HG02571 (cell line): ENCODE measurements at regions not wholly inside any gene's neighbourhood (a gene's known extent, or its start where the extent isn't known, plus 50 kb on each side); places are given as distances from the start of the nearest gene placed in this dataset.

Experiments
- ATAC-seq: cut with Tn5 transposase; IDR thresholded peaks from one replicate; pipeline ENCODE4 v1.9.1; 2021; ENCODE audit warnings: mild to moderate bottlenecking, moderate library complexity; ENCODE audit not compliant: unreplicated experiment

DNA sequence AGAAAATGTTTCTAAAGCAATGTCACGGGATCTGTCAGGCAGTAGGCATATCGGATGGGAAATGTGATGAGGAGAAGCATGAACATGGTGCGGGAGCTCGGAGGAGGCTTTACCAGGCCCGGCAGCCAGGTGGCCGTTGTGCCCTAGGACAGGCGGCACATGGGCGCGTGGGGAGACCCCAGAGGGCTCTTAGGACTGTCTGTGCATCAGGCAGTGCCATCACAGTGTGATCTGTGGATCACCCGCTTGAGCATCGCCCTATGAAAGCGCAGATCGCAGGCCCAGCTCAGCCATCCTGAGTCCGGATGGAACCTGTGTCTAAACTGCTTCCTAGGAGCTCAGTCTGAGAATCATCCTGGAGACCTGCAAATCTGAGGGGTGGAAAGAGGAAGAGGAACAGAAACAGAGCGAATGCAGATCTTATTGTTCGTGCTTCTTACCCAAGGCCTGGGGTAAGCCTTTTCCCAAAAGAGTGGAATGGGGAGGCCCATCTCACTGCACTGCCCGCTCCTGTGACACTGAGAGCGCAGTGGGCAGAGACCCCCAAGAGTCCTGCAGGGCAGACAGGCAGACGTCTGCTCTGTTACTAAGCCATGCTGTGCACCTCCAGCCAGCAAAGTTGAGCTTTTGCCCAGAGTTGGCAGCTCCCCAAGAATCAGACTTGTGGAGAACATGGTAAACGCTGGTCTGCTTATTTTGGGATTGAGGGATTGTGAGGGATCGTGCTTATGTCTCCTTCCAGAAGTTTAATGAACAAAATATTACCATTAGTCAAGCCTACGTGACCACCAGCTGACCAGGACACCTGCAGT, 251.0 kb downstream of the RHOU start:
- no peak for ATAC-seq

DNA sequence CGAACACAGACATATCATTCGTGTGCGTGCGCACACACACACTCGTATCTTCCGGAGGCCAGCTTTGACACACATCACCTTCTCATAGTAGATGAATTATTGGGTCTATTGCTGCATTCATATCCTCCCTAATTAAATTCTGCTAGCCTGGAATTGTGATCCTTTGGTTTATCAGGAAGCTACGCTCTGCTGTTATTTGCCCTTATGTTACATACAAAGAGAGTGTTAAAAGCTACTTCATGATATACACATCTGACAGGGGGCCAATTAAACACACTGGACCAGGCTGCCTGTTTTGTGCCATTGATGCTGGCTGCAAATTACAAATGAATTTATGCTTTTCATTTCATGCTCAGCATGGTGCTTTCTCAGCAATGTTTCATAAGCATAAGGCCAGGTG, 252.0 kb downstream of the RHOU start:
- ATAC-seq, result no peak

DNA sequence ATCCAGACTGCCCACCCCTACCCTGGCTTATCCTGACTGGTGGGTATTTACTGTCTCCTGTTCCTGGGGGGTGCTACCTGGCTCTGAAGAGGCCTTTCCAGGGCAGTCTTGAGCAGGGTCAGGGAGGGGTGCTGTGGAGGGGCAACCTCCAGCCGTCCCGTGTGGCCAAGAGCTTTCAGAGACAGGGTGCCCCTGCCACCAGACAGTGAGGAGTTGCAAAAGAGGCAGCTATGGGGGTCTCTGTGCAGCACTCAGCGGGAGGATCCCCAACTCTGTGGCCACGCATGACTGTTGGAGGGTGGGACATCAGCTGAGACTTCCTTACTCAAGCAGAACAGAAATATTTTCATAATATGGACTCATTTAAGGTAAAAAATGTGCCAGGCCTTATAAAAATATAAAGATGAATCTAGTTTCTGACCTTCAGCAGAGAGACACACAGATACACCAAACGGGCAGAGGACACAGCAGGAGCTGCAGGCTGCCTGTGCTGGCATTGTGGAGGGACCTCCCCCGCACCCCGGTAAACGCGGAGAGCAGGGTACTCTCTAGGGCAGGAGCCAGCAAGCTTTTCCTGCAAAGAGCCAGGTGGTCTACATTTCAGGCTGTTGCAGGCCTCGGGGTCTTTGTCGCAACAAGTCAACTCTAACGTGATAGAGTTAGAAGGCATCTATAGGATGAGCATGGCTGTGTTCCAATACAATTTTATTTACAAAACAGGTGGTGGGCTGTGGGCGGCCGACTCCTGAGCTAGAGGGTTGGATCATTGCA, 252.6 kb downstream of the RHOU start:
- no peak for ATAC-seq

DNA sequence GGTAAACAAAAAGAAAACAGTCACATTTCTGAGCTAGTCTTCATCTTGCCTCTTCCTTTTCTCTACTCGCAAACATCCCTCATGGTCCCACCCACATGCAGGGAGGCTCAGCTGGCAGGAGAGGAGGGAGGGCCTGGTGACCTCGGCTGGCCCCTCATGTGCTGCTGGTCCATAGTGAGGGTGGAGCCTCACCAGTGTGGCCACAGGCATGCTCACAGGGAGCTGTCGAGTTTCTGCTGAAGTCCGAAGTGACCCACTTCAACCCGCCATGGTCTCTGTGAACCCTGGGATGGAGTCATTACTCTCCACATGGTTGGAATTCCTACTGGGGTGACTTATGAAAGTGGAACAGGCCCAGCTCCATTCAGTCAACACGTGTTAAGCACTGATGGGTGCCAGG, 253.4 kb downstream of the RHOU start:
- ATAC-seq, result no peak

DNA sequence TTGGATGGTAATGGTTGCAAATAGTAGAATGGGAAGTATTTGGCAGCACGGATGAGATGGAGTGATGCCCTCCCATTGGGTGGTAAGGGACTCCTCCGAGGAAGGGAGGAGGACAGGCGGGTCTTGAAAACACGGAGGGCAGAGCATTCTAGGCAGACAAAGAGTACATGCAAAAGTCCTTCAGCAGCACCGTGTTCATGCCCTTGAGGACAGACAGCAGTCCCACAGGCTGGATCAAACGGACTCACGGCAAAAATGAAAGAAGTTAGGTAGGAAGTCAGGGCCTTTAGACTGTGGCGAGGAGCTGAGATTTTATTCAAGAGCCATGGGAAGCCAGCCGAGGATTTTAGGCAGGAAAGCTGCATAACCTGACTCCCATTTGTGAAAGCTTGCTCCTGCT, 253.9 kb downstream of the RHOU start:
- ATAC-seq, result no peak

DNA sequence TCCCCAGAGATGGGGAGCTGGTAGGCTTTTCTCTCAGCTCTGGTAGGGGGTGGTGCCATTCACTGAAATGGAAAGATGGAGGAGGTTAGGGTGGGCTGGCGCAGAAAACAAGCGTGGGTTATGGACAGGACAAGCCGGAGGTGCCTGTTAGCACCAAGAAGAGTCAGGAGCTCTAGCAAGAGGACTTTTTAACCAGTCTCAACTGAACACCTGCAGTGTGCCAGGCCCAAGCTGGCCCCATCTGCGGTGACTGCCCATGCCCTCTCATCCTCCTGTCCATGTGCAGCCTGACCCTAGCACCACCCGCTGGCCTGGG, 254.4 kb downstream of the RHOU start:
- ATAC-seq, result no peak

DNA sequence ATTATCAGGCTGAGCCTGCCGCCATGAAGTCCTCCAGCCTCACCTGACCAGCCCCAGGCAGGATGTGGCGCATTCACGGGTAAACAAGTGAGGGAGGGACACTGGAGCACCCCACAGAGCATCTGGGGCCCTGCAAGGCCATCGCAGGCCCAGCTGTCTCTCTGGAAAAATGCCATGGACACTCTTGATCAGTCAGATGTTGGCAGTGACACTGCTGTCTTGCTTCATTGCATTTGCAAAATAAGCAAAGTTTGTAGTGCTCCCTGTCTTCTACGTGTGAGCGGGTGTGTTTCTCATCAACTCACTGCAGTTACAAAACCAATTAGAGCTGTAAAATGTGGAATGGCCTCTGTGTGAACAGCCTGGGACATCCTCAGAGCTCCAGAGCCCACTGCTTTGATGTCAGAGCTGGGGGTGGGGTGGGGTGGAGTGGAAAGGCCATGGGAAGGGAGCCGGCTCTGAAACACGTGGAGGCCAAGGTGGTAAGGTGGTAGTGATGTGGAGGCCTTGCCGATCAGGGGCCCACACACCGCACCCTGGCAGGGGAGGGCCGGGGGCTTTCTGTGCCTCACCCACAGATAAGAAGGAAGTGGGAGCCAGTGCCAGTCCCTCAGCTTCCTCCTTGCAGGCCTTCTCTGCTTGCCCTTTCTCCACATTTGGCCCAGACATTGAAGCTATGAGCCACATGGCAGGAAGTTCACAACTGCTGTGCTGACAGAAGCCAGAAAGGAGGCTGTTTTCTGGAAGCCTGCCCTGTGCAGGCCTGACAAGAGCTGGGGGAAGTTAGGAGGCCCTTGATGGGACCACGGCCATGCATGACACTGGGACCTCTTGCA, 254.9 kb downstream of the RHOU start:
- ATAC-seq, result no peak

DNA sequence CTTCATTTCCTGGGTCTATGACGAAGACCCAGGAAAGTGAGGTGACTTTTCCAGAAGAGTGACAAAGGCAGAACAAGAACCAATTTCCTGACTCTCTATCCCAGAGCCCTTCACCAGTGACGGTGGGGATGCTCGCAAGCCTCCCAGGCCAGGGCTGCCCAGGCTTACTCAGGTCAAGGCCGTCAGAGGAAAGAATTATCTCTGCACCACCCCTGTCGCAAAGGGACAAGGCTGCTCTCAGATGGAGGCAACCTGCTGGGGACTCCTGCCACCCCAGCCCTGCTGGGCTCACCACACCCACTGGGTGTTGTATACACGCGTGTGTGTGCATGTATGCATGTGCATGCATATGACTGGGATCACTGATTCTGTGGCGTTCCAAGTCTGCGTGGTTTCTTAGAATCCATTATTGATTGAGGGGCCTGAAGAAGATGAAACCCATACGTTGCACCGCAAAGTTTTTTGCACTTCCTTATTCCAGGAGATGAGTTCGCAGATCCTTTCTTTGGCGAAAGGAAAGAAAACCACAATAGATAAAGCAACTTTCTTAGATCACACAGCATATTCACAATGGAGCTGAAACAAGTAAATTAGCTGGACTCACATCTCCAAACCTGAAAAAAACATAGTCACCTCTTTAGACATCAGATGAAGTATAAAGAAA, 255.8 kb downstream of the RHOU start:
- no peak for ATAC-seq

DNA sequence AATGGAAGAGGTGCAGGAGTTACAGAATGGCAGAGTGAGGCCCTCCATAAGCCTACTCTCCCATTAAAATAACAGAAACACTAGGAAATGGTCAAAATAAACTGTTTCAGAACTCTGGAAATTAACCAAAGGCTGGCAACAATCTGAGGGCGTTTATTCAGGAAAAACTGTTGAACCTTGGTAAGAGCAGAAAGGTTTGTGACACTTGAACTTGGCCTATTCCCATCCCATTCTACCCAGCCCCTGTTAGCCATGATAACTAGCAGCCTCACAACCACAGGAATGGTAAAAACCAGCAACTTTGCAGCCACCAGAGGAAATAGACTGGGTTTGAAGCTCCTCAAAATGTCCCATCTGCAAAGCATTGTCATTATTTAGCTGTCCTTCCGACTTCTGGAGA, 256.8 kb downstream of the RHOU start:
- no peak for ATAC-seq

DNA sequence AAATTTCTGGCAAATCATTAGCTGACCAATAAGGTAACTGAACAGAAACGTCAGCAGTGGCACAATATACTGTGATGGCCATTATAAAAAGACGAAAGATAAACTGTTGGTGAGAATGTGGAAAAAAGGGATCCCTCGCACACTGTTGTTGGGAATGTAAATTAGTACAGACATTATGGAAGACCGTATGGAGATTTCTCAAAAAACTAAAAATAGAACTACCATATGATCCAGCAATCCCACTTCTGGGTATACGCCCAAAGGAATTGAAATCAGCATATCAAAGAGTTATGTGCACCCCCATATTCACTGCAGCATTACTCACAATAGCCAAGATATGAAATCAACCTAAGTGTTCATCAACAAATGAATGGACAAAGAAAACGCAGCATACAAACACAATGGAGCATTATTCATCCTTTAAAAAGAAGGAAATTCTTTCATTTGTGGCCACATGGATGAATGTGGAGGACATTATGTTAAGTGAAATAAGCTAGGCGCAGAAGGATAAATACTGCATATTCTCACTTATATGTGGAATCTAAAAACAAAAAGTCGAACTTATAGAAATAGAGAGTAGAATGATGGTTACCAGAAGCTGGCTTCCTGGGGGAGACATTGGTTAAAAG, 257.7 kb downstream of the RHOU start:
- no peak for ATAC-seq

DNA sequence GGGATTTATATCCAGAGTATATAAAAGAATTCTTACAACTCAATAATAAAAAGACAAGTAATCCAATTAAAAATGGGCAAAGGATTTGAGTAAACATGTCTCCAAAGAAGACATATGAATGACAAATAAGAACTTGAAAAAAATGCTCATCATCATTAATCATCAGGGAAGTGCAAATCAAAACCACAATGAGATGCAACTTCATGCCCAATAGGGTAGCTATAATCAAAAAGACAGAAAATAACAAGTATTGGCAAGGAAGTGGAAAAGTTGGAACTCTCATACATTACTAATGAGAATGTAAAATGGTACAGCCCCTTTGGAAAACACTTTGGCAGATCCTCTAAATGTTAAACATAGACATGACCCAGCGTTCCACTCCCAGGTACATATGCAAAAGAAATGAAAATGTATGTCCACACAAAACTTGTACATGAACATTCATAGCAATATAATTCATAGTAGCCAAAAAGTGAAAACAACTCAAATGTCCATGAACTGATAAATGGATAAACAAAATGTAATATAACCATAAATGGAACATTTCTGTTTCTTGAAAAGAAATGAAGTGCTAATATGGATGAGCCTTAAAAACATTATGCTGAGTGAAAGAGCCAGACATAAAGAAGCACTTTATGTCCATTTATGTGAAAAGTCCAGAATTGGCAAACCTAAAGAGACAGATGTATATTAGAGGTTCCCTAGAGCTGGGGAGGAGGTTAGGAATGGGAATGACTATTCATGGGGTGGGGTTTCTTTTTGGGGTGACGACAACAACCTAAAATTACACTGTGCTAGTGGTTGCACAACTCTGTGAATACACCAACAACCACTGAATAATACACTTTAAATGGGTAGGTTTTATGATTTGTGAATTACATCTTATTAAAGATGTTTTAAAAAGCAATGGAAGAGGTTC, 259.7 kb downstream of the RHOU start:
- no peak for ATAC-seq

DNA sequence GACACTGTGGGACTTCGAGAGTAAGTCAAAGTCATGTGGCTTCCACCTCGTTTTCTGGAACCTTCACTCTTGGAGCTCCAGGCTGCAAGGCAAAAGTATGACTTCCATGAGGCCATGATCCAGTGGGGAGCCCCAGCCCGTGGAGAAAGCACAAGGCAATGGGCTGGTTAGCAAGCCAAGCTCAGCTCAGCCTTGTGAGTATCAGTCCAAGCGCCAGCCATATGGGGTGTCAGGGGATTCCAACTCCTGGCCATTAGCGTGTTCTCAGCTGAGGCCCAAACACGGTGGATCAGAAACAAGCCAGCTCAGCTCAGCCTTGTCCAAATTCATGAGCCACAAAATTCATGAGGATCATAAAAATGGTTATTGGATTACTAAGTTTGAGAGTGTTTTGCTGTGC, 261.0 kb downstream of the RHOU start:
- no peak for ATAC-seq

DNA sequence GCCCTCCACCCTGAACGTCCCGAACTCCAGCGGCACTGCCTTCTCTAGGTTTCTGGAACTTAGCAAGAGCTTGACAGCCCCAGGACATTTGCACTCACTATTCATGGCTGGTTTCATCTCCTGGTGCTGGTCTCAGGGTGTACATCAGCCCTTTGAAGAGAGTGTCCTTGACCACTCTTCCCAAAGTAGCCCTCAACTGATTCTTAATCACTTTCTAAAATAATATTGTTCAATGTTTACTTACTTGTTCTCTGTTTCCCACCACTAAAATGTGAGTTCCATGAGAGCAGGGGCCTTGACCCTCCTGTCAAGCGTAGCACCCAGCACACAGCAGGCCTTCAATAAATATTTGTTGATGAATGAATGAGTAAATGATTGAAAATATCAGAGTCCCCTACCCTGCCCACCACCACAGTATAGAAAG, 262.5 kb downstream of the RHOU start:
- ATAC-seq, result no peak

DNA sequence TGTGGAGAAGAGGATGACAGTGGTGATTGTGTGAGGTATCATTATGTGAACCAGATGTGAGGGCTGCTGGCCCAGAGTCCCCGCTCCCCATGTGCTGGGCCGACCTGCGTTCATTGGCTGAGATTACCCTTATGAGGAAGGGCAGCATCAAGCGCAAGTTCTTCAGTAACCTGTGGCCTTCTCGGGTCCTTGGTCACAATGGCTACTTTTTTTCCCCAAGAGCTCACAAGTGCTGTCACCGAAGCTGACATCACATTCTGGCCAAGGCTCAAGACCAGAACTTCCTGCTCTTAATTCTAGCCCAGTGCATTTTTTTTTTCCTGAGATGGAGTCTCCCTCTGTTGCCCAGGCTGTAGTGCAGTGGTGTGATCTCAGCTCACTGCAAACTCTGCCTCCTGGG, 262.9 kb downstream of the RHOU start:
- no peak for ATAC-seq

DNA sequence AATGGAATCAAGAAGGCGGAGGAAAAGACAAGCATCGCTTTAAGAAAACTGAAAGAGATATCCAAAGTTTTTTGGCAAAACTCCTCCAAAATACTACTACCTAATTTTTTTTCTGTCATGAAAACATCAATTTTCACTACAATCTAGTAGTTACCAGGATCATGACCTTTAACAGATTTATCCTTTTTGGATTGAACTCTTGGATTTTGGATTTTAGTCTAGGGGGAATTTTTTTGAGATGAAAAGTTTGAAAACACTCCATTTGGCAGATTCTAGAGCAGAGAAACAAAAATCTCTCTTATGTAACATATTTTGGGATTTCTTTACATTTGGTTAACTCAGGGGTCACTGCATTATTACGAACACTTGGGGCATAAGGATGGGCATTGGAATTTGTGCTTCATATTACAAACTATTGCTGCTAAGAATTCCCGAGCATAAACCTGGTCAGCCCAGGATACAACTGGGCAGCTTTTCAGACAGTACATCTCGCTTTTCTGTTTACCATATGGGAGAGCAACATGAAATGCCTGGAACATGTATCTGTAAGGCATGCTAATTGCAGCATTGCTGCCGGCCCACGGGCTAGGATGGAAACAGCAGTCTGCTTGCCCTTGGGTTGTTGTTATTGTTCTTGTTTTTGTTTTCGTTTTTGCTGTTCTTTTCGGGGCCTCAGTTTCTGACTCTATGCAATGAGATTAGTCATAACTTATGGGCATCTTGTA, 264.3 kb downstream of the RHOU start:
- ATAC-seq, result no peak

DNA sequence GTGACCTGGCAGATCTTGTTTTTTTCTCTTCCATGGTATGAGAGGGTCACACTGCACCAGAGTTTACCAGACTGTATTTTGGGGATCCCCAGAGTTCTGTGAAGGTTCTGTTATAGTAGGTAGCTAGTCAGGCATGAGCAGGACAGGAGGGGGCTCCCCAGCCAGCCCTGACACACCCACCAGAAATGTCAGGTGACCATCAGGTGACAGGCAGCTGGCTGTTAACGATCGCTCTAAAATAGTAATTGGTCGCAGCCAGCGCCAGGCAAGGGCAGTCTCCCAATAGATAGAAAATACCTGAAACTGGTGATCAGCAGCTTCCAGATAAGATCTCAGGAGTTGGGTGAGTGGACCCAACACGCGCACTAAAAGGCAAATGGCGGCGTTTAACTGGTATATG, 264.9 kb downstream of the RHOU start:
- no peak for ATAC-seq

DNA sequence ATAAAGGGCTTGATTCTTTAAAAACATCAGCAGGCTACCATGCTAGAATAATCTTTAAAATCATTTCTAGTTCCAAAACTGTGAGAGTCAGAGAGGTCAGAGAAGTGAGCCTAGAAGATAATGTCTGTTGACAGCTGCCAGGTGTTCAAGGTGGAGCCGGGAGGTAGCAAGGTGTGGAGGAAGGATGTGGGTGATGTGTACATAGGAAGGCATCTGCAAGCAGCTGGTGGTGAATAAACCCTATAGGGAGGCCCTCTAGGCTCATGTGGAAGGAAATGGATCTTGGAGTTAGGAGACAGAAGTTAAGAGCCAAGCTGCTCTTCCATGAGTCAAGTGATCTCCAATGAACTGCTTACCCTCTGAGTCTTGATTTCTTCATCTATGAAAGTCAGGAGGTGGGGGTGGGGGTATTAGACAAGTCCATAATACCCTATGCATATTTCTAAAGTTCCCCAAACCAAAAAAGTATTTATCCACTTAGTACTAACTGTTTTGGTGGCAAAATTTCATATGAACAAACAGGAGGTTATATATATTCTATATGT, 266.3 kb downstream of the RHOU start:
- ATAC-seq, result no peak

DNA sequence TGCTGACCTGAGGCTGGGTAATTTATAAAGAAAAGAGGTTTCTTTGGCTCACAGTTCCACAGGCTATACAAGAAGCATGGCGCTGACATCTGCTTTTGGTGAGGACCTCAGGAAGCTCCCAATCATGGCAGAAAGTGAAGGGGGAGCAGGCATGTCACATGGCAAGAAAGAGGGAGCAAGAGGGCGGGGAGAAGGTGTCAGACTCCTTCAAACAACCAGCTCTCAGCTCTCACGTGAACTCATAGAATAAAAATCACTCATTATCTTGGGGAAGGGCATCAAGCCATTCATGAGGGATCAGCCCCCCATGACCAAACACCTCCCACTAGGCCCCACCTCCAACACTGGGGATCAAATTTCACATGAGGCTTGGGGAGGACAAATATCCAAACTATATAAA, 266.8 kb downstream of the RHOU start:
- ATAC-seq, result no peak
